ENCODE measurements at regions not wholly inside any gene's neighbourhood (a gene's known extent, or its start where the extent isn't known, plus 50 kb on each side); places are given as distances from the start of the nearest gene placed in this dataset.

- ChIA-PET CTCF (interaction anchor here (0.7 to 1.3 kb wide), 3 partner anchors 414 to 443 kb away, joined by 3 to 6 read pairs (median 3); no protein-coding TSS in a partner anchor), RAD21 (ENCODE audit: low non-redundant PET in 1 of 2, low total read pairs in 2 of 2, uncharacterized antibody in 2 of 2, unreplicated experiment in 2 of 2) (interaction anchor here in 1 of 2 experiments (0.8 kb wide), 1 partner anchor 285 kb away, joined by 3 read pairs; no protein-coding TSS in a partner anchor), POLR2A (no interaction called here)
- intact Hi-C loops (cut with micrococcal nuclease): loop anchor here (1.0 to 10.0 kb wide), 3 partner anchors 281 to 500 kb away; no protein-coding TSS in a partner anchor
- H3K27ac ChIP-seq (ENCODE audit: low read depth, low read length): no peak overlapping the region
- no peak overlapping the region for H3K4me2 ChIP-seq (ENCODE audit: low read length)
- H4K20me1 ChIP-seq (ENCODE audit: insufficient read depth): no peaks in the 10 kb centered on the region
- H3K9me3 ChIP-seq (ENCODE audit: control insufficient read depth in 1 of 2, insufficient read depth in 1 of 2, low read depth in 1 of 2, low read length in 2 of 2): no peaks in the 10 kb centered on the region
- H3K27me3 ChIP-seq (ENCODE audit: insufficient read depth, low read length): no peaks in the 10 kb centered on the region
- H3K4me1 ChIP-seq (ENCODE audit: control insufficient read depth in 1 of 2, insufficient read depth in 2 of 2, low read length in 2 of 2): peaks cover 0 to 7% of the 10 kb centered on the region in 2 experiments; a peak in 2 of 4 replicates
- no peaks in the 10 kb centered on the region for H3K9me2 ChIP-seq (ENCODE audit: insufficient read depth)
- DNase-seq (ENCODE audit: low read depth, low spot score) (peak; percentile 33), ATAC-seq (peak; percentile 78)
- TF ChIP-seq POLR2A (IDR thresholded peaks at IDR 0.05; ENCODE audit: borderline replicate concordance, extremely low read depth, insufficient read depth, insufficient read length) (no peak), RAD21 (IDR thresholded peaks at IDR 0.05; ENCODE audit: low read depth) (peak; percentile 66), CTCF (IDR thresholded peaks at IDR 0.05 in 2 of 3, conservative IDR thresholded peaks at IDR 0.05 in 1 of 3; ENCODE audit: borderline replicate concordance in 1 of 3, insufficient read depth in 1 of 3, low read depth in 2 of 3, low read length in 2 of 3) (peak; percentile 66 to 90 (median 80))
- no TSS peak for BruUV-seq (replicated peaks)
- H3K9ac ChIP-seq (ENCODE audit: low read length): no peak overlapping the region
- H2AFZ ChIP-seq (ENCODE audit: low read depth, low read length, poor library complexity, severe bottlenecking): no peak overlapping the region
- no peaks in the 10 kb centered on the region for H3K36me3 ChIP-seq (ENCODE audit: control insufficient read depth in 1 of 2, insufficient read depth in 2 of 2, low read length in 2 of 2)
- no peaks in the 10 kb centered on the region for H3K79me2 ChIP-seq (ENCODE audit: insufficient read depth, low read length)
- no peak overlapping the region for H3K4me3 ChIP-seq (replicated peaks in 1 of 2; ENCODE audit: low read depth in 1 of 2, low read length in 2 of 2)
These were observed 375.3 kb downstream of the C12orf75 start for GRCh38 chr12:105705765-105706164.

DNA sequence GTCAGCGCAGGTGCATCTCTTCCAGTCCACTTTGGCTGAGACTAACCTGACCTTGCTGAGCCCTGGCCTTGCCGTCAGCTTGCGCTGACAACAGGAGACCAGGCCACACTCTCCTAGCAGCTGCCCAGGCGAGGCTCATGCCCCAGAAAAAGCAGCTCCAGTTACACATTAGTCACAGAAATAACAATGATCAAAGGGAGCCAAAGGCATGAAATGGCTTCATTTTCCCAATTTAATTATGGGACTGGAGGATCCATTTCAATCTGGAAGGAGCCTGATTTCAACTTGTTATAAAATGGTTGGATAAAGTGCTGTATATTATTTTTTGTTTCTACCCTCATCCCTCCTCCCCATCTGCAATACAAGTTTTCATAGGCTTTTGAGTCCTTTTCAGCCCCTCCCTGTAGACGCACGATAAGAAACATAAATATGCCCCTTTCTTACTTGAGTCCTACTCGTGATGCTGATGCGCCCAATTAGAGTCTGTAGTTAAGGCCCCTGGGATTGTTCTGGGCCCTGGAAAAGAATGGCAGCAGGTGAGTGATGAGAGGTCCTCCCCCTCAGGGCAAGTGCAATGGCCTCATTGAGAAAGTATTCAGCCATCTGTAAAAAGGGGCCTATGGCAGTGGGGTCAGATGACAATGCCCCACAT, 376.0 kb downstream of the C12orf75 start:
- Histone ChIP-seq H3K36me3 (ENCODE audit: control insufficient read depth in 1 of 2, insufficient read depth in 2 of 2, low read length in 2 of 2) (no peaks in the 10 kb centered on the region), H3K4me2 (ENCODE audit: low read length) (no peak overlapping the region), H3K79me2 (ENCODE audit: insufficient read depth, low read length) (no peaks in the 10 kb centered on the region), H4K20me1 (ENCODE audit: insufficient read depth) (no peaks in the 10 kb centered on the region), H3K9ac (ENCODE audit: low read length) (no peak overlapping the region), H2AFZ (ENCODE audit: low read depth, low read length, poor library complexity, severe bottlenecking) (no peak overlapping the region), H3K27me3 (ENCODE audit: insufficient read depth, low read length) (no peaks in the 10 kb centered on the region), H3K9me2 (ENCODE audit: insufficient read depth) (no peaks in the 10 kb centered on the region), H3K4me1 (ENCODE audit: control insufficient read depth in 1 of 2, insufficient read depth in 2 of 2, low read length in 2 of 2) (peaks cover 0 to 7% of the 10 kb centered on the region in 2 experiments; a peak in 2 of 4 replicates), H3K9me3 (ENCODE audit: control insufficient read depth in 1 of 2, insufficient read depth in 1 of 2, low read depth in 1 of 2, low read length in 2 of 2) (no peaks in the 10 kb centered on the region), H3K27ac (ENCODE audit: low read depth, low read length) (no peak overlapping the region), H3K4me3 (replicated peaks in 1 of 2; ENCODE audit: low read depth in 1 of 2, low read length in 2 of 2) (no peak overlapping the region)
- TF ChIP-seq FOSL1 (IDR thresholded peaks at IDR 0.05; ENCODE audit: low read depth) (0 out of 2 replicates have a peak, but pooled peaks have one; percentile 13), CTCF (IDR thresholded peaks at IDR 0.05 in 2 of 3, conservative IDR thresholded peaks at IDR 0.05 in 1 of 3; ENCODE audit: borderline replicate concordance in 1 of 3, insufficient read depth in 1 of 3, low read depth in 2 of 3, low read length in 2 of 3) (no peak)
- no TSS peak for BruUV-seq (replicated peaks)
- ATAC-seq (peak; percentile 49; the same call in 1 of the 2 replicates), DNase-seq (ENCODE audit: low read depth, low spot score) (no peak)
- CTCF ChIA-PET: interaction anchor here (0.7 to 1.3 kb wide), 3 partner anchors 429 to 443 kb away, joined by 3 to 6 read pairs (median 3); no protein-coding TSS in a partner anchor
- RAD21 ChIA-PET (ENCODE audit: low non-redundant PET in 1 of 2, low total read pairs in 2 of 2, uncharacterized antibody in 2 of 2, unreplicated experiment in 2 of 2): no interaction called here
- intact Hi-C loops (cut with micrococcal nuclease): loop anchor here (10.0 kb wide), 1 partner anchor 282 kb away; no protein-coding TSS in a partner anchor
- POLR2A ChIA-PET: no interaction called here
